NB4 (cell line): ENCODE measurements at regions not wholly inside any gene's neighbourhood (a gene's known extent, or its start where the extent isn't known, plus 50 kb on each side); places are given as distances from the start of the nearest gene placed in this dataset.

Experiments
- CTCF ChIP-seq: IDR thresholded peaks from one replicate; pipeline ENCODE4 v1.5.1; 2012; ENCODE audit warnings: low read depth, low read length
- MAX ChIP-seq: IDR thresholded peaks from 2 replicates; pipeline ENCODE4 v1.6.1; 2011; ENCODE audit warnings: low read depth, low read length
- POLR2A ChIP-seq: IDR thresholded peaks from 2 replicates; pipeline ENCODE4 v1.6.1; 2011; ENCODE audit warnings: mild to moderate bottlenecking; ENCODE audit not compliant: insufficient read length; ENCODE audit errors: extremely low read depth

- TF ChIP-seq CTCF, result no peak
- no peak for TF ChIP-seq MAX
- no peak for TF ChIP-seq POLR2A
Observed at GRCh38 chr1:94319319-94320102, 82.1 kb upstream of the ARHGAP29 start.
